ENCODE measurements at regions not wholly inside any gene's neighbourhood (a gene's known extent, or its start where the extent isn't known, plus 50 kb on each side); places are given as distances from the start of the nearest gene placed in this dataset.
"Not testable (repeated sequence)": the region's sequence is repeated elsewhere in the genome, so short reads cannot be mapped to it uniquely, and the experiment has no call there.

DNA sequence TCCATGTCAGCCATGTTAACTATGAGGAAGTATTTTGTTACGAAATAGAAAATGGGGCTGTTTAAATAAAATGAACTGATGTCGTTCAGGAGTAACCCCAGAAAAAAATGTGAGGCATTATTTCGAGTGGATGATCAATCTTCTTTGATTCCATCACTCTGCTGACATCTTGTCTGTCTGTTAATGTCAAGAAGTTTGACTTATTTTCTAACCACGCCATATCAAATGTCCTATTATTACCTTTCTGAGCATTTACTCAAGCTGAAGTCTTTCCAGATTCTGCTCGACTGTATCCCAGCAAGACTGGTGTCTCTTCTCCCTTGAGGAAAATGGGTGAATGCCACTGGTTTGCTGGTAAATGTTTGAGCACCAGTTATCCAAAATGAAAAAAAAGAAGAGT, 672.9 kb upstream of the SOX11 start:
- TF ChIP-seq, protein P1, sequence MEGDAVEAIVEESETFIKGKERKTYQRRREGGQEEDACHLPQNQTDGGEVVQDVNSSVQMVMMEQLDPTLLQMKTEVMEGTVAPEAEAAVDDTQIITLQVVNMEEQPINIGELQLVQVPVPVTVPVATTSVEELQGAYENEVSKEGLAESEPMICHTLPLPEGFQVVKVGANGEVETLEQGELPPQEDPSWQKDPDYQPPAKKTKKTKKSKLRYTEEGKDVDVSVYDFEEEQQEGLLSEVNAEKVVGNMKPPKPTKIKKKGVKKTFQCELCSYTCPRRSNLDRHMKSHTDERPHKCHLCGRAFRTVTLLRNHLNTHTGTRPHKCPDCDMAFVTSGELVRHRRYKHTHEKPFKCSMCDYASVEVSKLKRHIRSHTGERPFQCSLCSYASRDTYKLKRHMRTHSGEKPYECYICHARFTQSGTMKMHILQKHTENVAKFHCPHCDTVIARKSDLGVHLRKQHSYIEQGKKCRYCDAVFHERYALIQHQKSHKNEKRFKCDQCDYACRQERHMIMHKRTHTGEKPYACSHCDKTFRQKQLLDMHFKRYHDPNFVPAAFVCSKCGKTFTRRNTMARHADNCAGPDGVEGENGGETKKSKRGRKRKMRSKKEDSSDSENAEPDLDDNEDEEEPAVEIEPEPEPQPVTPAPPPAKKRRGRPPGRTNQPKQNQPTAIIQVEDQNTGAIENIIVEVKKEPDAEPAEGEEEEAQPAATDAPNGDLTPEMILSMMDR (IDR thresholded peaks at IDR 0.05; ENCODE audit: control insufficient read depth, insufficient read depth, low read depth, low read length, missing control alignments): no peak
- no peak for DNase-seq (ENCODE audit: low read depth)
- H3K4me3 ChIP-seq (ENCODE audit: control insufficient read depth, low read depth, low read length): no peak overlapping the region

DNA sequence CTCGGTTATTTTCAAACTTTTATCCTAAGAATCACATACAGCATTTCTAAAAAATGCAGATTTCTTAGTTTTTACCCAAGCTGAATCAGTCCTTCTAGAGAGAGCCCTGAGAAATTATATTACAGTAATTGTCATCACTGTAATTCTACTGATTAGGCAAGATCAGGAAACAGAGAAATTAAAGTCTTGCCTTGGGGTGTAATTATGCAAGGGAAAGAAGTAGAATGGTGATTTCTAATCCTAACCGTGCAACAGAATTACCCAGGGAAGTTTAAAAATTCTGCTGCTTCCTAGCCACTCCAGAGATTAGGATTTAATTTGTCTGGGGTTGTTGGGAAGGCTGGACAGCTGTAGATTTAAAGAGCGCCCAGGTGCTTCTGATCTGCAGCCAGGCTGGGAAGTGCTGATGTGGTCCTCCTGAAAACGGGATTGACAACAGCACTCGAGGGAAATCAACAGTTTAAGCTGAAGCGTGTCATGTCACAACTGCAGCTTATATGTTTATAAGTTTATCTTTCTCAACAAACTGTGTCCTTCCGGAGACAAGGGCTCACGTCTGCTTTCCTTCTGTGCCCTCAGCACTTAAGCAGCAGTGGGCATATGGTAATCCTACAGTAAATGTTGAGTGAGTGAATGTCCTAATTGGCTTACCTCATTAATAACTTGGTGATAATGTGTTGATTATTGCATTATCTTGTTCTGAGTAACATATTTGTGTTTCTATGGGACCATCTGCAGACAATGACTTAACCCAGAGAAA, 671.9 kb upstream of the SOX11 start:
- DNase-seq (ENCODE audit: low read depth): no peak
- TF ChIP-seq, protein P1 (IDR thresholded peaks at IDR 0.05; ENCODE audit: control insufficient read depth, insufficient read depth, low read depth, low read length, missing control alignments): no peak
- H3K4me3 ChIP-seq (ENCODE audit: control insufficient read depth, low read depth, low read length): no peak overlapping the region

DNA sequence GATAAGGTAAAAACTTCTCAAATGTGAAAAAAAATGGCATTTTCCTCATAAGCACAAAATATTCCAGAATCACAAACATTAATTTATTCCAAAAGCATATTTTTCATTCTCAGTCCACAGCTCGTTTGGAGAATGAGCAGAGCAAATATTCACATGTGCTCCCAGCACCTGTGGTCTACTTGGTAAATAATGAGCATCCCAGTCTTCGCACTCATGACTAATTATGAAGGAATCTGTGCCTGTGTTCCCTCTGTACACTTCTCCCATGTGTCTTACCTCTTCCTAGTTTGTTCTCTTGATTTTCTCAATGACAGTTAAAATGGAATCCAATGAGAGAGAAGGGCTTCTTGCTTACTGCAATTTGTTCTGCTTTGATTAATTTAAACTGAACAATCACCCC, 671.0 kb upstream of the SOX11 start:
- TF ChIP-seq, protein P1 (IDR thresholded peaks at IDR 0.05; ENCODE audit: control insufficient read depth, insufficient read depth, low read depth, low read length, missing control alignments): no peak
- DNase-seq (ENCODE audit: low read depth): no peak
- H3K4me3 ChIP-seq (ENCODE audit: control insufficient read depth, low read depth, low read length): no peak overlapping the region

DNA sequence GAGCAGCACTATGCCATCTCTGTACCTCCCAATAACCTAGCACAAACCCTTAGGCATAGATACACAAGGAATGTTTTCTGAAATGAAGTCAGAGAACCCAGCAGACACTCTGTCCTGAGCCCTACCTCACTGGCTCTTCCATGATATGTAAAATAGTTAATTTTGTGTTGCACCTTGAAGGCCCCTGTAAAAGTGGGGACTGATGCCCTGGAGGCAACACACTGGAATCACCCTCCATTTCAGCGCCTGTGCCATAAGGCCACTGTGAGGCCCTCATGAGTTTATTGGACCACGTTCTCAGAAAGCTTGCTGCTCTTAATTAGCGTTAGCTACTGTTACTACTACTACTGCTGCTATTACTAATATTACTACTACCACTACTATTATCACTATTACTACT, 670.1 kb upstream of the SOX11 start:
- TF ChIP-seq, protein P1 (IDR thresholded peaks at IDR 0.05; ENCODE audit: control insufficient read depth, insufficient read depth, low read depth, low read length, missing control alignments): no peak
- no peak for DNase-seq (ENCODE audit: low read depth)
- no peak overlapping the region for H3K4me3 ChIP-seq (ENCODE audit: control insufficient read depth, low read depth, low read length)

DNA sequence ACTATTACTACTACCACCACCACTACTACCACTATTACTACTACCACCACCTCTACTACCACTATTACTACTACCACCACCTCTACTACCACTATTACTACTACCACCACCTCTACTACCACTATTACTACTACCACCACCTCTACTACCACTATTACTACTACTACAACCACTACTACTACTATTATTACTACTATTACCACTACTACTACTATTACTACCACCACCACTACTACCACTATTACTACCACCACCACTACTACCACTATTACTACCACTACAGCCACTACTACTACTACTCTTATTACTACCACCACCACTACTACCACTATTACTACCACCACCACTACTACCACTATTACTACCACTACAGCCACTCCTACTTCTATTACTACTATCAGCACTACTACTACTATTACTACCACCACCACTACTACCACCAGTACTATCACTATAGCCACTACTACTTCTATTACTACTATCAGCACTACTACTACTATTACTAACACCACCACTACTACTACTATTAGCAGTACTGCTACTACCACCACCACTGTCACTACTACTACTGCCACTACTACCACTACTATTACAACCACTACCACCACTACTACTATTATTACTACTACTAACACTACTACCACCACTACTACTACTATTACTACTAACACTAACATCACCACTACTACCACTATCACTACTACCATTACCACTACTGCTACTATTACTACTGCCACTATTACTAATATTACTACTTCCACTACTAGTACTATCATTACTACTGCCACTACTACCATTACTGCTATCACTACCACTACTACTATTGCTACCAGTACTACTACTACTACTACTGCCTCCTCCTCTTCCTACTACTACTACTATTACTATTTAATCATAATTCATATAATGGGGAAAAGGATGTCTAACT, 669.2 kb upstream of the SOX11 start:
- not testable (repeated sequence) for DNase-seq (ENCODE audit: low read depth); H3K4me3 ChIP-seq (ENCODE audit: control insufficient read depth, low read depth, low read length)

DNA sequence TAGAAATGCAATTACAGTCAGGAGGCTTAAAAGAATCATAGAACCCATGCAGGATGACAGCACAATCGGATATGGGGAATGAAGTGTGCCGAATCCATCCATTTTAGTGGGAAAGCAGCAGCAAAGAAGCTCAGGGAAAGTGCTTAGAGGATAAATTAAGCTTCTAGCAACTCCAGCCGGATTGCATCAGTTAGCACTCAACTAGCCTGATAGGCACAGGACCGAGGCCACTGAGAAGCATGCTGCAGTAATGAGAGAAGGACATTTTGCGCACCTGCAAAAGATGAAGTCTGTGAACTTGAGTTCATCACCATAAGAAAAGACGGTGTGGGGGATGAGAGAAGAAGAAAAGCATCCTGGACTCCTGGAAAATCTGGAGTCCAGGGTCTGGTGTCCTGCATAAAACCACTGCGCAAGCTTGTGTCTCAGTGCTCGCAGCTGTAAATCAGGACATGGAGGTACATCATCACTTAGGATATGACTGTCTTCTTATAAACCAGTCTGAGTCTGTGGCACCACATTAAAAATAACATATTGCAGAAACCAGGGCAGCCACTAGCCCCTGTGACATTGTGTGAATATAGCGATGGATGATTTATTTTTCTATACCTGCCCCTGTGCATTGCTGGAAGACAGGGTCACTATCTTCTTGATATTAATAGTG, 665.5 kb upstream of the SOX11 start:
- TF ChIP-seq, protein P1 (IDR thresholded peaks at IDR 0.05; ENCODE audit: control insufficient read depth, insufficient read depth, low read depth, low read length, missing control alignments): no peak
- no peak overlapping the region for H3K4me3 ChIP-seq (ENCODE audit: control insufficient read depth, low read depth, low read length)
- no peak for DNase-seq (ENCODE audit: low read depth)
